ENCODE measurements at regions not wholly inside any gene's neighbourhood (a gene's known extent, or its start where the extent isn't known, plus 50 kb on each side); places are given as distances from the start of the nearest gene placed in this dataset.

- TF ChIP-seq MAFF (IDR thresholded peaks at IDR 0.05; ENCODE audit: low read depth, low read length) (0 out of 2 replicates have a peak, but pooled peaks have one; percentile 8), ASH2L (IDR thresholded peaks at IDR 0.05; ENCODE audit: insufficient read length, low read depth, low read length) (no peak), TAF15 (IDR thresholded peaks at IDR 0.05; ENCODE audit: low read depth, low read length, poor library complexity, severe bottlenecking) (no peak), DPF2 (CRISPR knock-in tag; IDR thresholded peaks at IDR 0.05; ENCODE audit: borderline replicate concordance, low read depth) (no peak), PHF8 (CRISPR knock-in tag; IDR thresholded peaks at IDR 0.05) (no peak), THAP11 (CRISPR knock-in tag; IDR thresholded peaks at IDR 0.05) (no peak), SOX6 (IDR thresholded peaks at IDR 0.05) (no peak), SOX6 (CRISPR knock-in tag; IDR thresholded peaks at IDR 0.05) (peak; percentile 57; the same call in 1 of the 2 replicates), ZNF784 (CRISPR knock-in tag; IDR thresholded peaks at IDR 0.05; ENCODE audit: borderline replicate concordance) (no peak), NR2F2 (IDR thresholded peaks at IDR 0.05; ENCODE audit: borderline replicate concordance, low read depth) (0 out of 2 replicates have a peak, but pooled peaks have one; percentile 14), CREB3 (CRISPR knock-in tag; IDR thresholded peaks at IDR 0.05) (no peak), TFDP1 (CRISPR knock-in tag; IDR thresholded peaks at IDR 0.05; ENCODE audit: borderline replicate concordance) (no peak), MAX (IDR thresholded peaks at IDR 0.05) (no peak), ZNF276 (CRISPR knock-in tag; IDR thresholded peaks at IDR 0.05; ENCODE audit: low read depth) (no peak), LCORL (IDR thresholded peaks at IDR 0.05) (no peak), LCORL (CRISPR knock-in tag; IDR thresholded peaks at IDR 0.05) (no peak), ZNF30 (CRISPR knock-in tag; IDR thresholded peaks at IDR 0.05) (no peak), IKZF5 (CRISPR knock-in tag; IDR thresholded peaks at IDR 0.05) (no peak), MLLT10 (CRISPR knock-in tag; IDR thresholded peaks at IDR 0.05) (no peak), SNAPC5 (CRISPR knock-in tag; IDR thresholded peaks at IDR 0.05; ENCODE audit: borderline replicate concordance) (no peak), CHD4 (IDR thresholded peaks at IDR 0.05; ENCODE audit: borderline replicate concordance, low read length) (no peak)
Observed at GRCh38 chr21:15172963-15173362, 108.2 kb upstream of the NRIP1 start (continued).
